CD4-positive, CD25-positive, alpha-beta regulatory T cell (primary cell): ENCODE measurements at regions not wholly inside any gene's neighbourhood (a gene's known extent, or its start where the extent isn't known, plus 50 kb on each side); places are given as distances from the start of the nearest gene placed in this dataset.

ENCODE experiments used
- ATAC-seq, 2 donors: fragments of 150-1000 bp; cut with Tn5 transposase; one replicate each; pipeline ENCODE4 v1.10.0; 2021; ENCODE audit warnings: low read depth in 2 of 2, moderate number of reproducible peaks in 2 of 2, moderate library complexity in 1 of 2
- DNase-seq, 3 donors: peaks; one replicate each; pipeline versions ENCODE4 v3.0.0 to v3.0.0-alpha.2; 2012 to 2022; ENCODE audit warnings: mixed read lengths in 1 of 3
- H3K27ac ChIP-seq: one replicate; pipeline ENCODE4 v1.7.0; 2013; ENCODE audit warnings: mild to moderate bottlenecking, low read length; ENCODE audit not compliant: insufficient read depth, poor library complexity, severe bottlenecking
- H3K27me3 ChIP-seq: one replicate; pipeline ENCODE4 v1.7.0; 2013; ENCODE audit warnings: low read length; ENCODE audit not compliant: control insufficient read depth, insufficient read depth
- H3K36me3 ChIP-seq: one replicate; pipeline ENCODE4 v1.7.0; 2013; ENCODE audit warnings: mild to moderate bottlenecking, low read length, moderate library complexity; ENCODE audit not compliant: control insufficient read depth, insufficient read depth
- H3K4me1 ChIP-seq: 2 replicates; pipeline ENCODE4 v1.7.0; 2013; ENCODE audit warnings: mild to moderate bottlenecking, low read length; ENCODE audit not compliant: insufficient read depth, control insufficient read depth, poor library complexity, severe bottlenecking
- H3K4me3 ChIP-seq: one replicate; pipeline ENCODE4 v1.7.0; 2013; ENCODE audit warnings: low read depth, mild to moderate bottlenecking, low read length, moderate library complexity
- H3K9me3 ChIP-seq, 2 experiments: 1 replicate in 1 of 2; 2 replicates in 1 of 2; pipeline ENCODE4 v1.7.0; 2013; ENCODE audit warnings: low read length in 2 of 2, mild to moderate bottlenecking in 1 of 2, moderate library complexity in 1 of 2; ENCODE audit not compliant: control insufficient read depth in 2 of 2
- H3K27ac Mint-ChIP-seq, 3 donors: one replicate each; pipeline ENCODE4 v1.8.0; 2020 to 2022; ENCODE audit warnings: mild to moderate bottlenecking in 3 of 3, mixed read lengths in 3 of 3, moderate library complexity in 2 of 3
- H3K27me3 Mint-ChIP-seq: one replicate; pipeline ENCODE4 v1.8.0; 2022; ENCODE audit warnings: mild to moderate bottlenecking, mixed read lengths
- H3K36me3 Mint-ChIP-seq: one replicate; pipeline ENCODE4 v1.8.0; 2020; ENCODE audit warnings: mixed read lengths
- H3K4me1 Mint-ChIP-seq, 4 donors: one replicate each; pipeline ENCODE4 v1.8.0; 2020 to 2022; ENCODE audit warnings: mixed read lengths in 4 of 4, mild to moderate bottlenecking in 1 of 4
- H3K4me3 Mint-ChIP-seq, 4 donors: one replicate each; pipeline ENCODE4 v1.8.0; 2020 to 2022; ENCODE audit warnings: mild to moderate bottlenecking in 4 of 4, mixed read lengths in 4 of 4, moderate library complexity in 3 of 4
- H3K9me3 Mint-ChIP-seq, 7 donors: one replicate each; pipeline ENCODE4 v1.8.0; 2020 to 2022; ENCODE audit warnings: mixed read lengths in 7 of 7, mild to moderate bottlenecking in 3 of 7, moderate library complexity in 2 of 7

DNA sequence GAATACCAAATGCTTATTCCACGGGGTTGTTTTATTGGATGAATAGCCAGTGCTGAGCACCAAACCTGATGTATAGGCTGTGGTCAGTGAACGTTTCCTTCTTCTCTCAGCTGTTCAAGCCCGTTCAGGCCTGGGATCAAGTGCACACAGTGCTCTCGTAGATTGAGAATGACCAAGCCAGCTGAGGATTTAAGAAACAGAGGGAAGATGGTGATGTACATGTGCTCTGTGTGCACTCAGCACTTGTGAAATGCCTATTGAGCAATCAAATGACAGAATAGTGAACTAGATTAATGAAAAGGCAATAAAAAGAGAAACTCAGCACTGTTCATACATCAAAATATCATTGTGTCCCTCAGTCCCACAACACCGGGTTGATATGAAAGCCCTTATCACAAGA, 302.5 kb downstream of the BMPER start:
- H3K4me1 Mint-ChIP-seq = no peaks in the 10 kb centered on the region
- ATAC-seq (no peak), DNase-seq (no peak)
- H3K9me3 Mint-ChIP-seq = peaks cover 0 to 4% (median 0%) of the 10 kb centered on the region in 7 donors
- Histone ChIP-seq H3K9me3 (peaks cover 0 to 4% of the 10 kb centered on the region in 2 experiments), H3K4me1 (no peaks in the 10 kb centered on the region), H3K27ac (no peak overlapping the region), H3K27me3 (no peaks in the 10 kb centered on the region), H3K4me3 (no peak overlapping the region), H3K36me3 (no peaks in the 10 kb centered on the region)
- no peak overlapping the region for H3K27ac Mint-ChIP-seq
- no peak overlapping the region for H3K4me3 Mint-ChIP-seq
- H3K27me3 Mint-ChIP-seq = no peaks in the 10 kb centered on the region
- H3K36me3 Mint-ChIP-seq = no peaks in the 10 kb centered on the region

GRCh38 chr7:34208878-34209621, 303.7 kb downstream of the BMPER start:
- H3K9me3 ChIP-seq = peaks cover 0 to 4% of the 10 kb centered on the region in 2 experiments
- no peak overlapping the region for H3K4me3 ChIP-seq
- Mint-ChIP-seq H3K4me1 (no peaks in the 10 kb centered on the region), H3K36me3 (no peaks in the 10 kb centered on the region), H3K9me3 (peaks cover 0 to 4% (median 0%) of the 10 kb centered on the region in 7 donors), H3K4me3 (no peak overlapping the region), H3K27me3 (no peaks in the 10 kb centered on the region), H3K27ac (no peak overlapping the region)
- DNase-seq (no peak), ATAC-seq (no peak)
- H3K27ac ChIP-seq = no peak overlapping the region
- no peaks in the 10 kb centered on the region for H3K4me1 ChIP-seq
- H3K36me3 ChIP-seq = no peaks in the 10 kb centered on the region
- no peaks in the 10 kb centered on the region for H3K27me3 ChIP-seq

- DNase-seq = no peak
- H3K27ac Mint-ChIP-seq = no peak overlapping the region
- no peaks in the 10 kb centered on the region for H3K36me3 ChIP-seq
- H3K27ac ChIP-seq = no peak overlapping the region
- H3K27me3 Mint-ChIP-seq = no peaks in the 10 kb centered on the region
- no peaks in the 10 kb centered on the region for H3K4me1 ChIP-seq
- no peak overlapping the region for H3K4me3 Mint-ChIP-seq
- no peak for ATAC-seq
- no peaks in the 10 kb centered on the region for H3K36me3 Mint-ChIP-seq
- no peaks in the 10 kb centered on the region for H3K4me1 Mint-ChIP-seq
- H3K9me3 ChIP-seq = peaks cover 0 to 4% of the 10 kb centered on the region in 2 experiments
- peaks cover 0 to 4% (median 3%) of the 10 kb centered on the region in 7 donors for H3K9me3 Mint-ChIP-seq
- H3K27me3 ChIP-seq = no peaks in the 10 kb centered on the region
- H3K4me3 ChIP-seq = no peak overlapping the region
Observed at GRCh38 chr7:34211018-34211417, 305.7 kb downstream of the BMPER start.

DNA sequence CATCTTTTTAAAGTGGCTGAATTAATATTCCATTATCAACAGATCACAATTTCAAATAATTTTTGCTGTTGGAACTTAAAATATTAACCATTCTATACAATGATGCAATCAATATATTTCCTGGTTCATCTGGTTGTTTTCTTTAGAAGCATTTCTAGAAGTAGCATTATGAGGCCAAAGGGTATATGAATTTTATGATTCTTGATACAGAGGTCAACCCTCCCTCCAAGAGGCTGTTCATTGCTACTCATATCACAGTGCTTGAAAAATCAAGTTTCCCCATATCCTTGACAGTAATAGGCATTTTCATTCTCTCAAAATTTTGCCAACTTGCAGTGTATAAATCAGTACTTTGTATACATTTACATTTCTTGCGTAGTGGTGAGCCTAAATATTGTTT, 312.6 kb downstream of the BMPER start:
- H3K27me3 ChIP-seq = no peaks in the 10 kb centered on the region
- Mint-ChIP-seq H3K9me3 (peaks cover 0 to 4% (median 3%) of the 10 kb centered on the region in 7 donors), H3K27me3 (no peaks in the 10 kb centered on the region), H3K4me1 (no peaks in the 10 kb centered on the region), H3K4me3 (no peak overlapping the region), H3K36me3 (no peaks in the 10 kb centered on the region), H3K27ac (no peak overlapping the region)
- ATAC-seq (no peak), DNase-seq (no peak)
- no peaks in the 10 kb centered on the region for H3K36me3 ChIP-seq
- H3K9me3 ChIP-seq = no peaks in the 10 kb centered on the region
- H3K27ac ChIP-seq = no peak overlapping the region
- H3K4me3 ChIP-seq = no peak overlapping the region
- no peaks in the 10 kb centered on the region for H3K4me1 ChIP-seq

- H3K27me3 ChIP-seq = no peaks in the 10 kb centered on the region
- ATAC-seq (no peak), DNase-seq (no peak)
- no peaks in the 10 kb centered on the region for H3K27me3 Mint-ChIP-seq
- peaks cover 0 to 4% (median 3%) of the 10 kb centered on the region in 7 donors for H3K9me3 Mint-ChIP-seq
- no peaks in the 10 kb centered on the region for H3K36me3 ChIP-seq
- no peak overlapping the region for H3K27ac Mint-ChIP-seq
- no peaks in the 10 kb centered on the region for H3K4me1 ChIP-seq
- no peak overlapping the region for H3K4me3 ChIP-seq
- H3K36me3 Mint-ChIP-seq = no peaks in the 10 kb centered on the region
- H3K9me3 ChIP-seq = no peaks in the 10 kb centered on the region
- H3K4me3 Mint-ChIP-seq = no peak overlapping the region
- H3K4me1 Mint-ChIP-seq = no peaks in the 10 kb centered on the region
- no peak overlapping the region for H3K27ac ChIP-seq
Observed at GRCh38 chr7:34219153-34219718, 313.9 kb downstream of the BMPER start.

DNA sequence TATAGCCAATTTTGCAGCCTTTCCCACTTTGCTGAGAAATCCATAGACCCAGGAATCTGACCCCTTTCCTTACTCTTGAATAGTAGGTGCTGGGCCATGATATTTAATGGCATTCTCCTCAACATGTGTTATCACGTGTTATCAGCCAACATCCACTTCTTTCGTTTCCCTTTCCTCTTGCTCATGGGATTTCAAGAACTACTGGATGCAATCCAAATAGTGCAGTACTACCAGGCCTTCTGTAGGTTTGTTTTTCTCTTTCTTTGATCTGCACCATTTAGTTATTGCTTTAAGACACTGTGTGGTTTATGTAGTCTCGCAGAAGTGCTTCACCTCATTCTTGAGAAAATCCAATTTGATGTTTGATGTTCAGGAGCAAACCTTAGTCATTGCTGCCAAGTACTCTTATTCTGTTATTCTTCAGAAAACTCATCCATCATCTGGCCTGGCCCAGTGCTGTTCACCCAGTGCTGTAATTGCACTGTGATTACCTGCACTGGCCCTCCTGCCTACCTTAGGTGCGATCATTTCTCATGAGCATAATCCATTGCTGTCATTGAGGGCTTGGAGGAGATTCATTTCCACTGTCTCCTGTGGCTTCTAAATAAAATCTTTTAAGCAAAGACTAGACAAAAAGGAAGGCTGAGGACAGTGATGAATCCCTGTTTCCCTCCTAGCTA, 315.3 kb downstream of the BMPER start:
- Histone ChIP-seq H3K36me3 (no peaks in the 10 kb centered on the region), H3K9me3 (no peaks in the 10 kb centered on the region), H3K4me1 (no peaks in the 10 kb centered on the region), H3K27me3 (no peaks in the 10 kb centered on the region), H3K27ac (no peak overlapping the region), H3K4me3 (no peak overlapping the region)
- Mint-ChIP-seq H3K9me3 (peaks cover 0 to 4% (median 1%) of the 10 kb centered on the region in 7 donors), H3K4me1 (no peaks in the 10 kb centered on the region), H3K4me3 (no peak overlapping the region), H3K27me3 (no peaks in the 10 kb centered on the region), H3K36me3 (no peaks in the 10 kb centered on the region), H3K27ac (no peak overlapping the region)
- ATAC-seq = no peak
- DNase-seq = no peak

DNA sequence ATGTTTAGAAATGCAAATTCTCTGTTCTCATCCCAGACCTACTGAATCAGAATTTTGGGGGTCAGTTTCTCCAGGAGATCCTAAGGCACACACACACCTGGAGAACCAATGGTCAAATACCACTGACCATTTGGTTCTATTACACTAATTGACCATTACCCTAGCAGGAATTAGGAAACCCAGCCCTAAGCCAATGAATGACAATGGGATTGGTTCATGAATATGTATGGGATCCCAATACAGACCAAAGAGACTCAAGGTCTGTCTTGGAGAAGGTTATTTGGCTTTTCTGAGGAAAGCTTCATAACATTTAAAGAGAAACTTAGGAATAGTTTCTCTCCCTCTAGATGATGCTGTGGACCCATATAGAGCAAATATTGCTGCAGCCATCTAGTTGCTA, 317.0 kb downstream of the BMPER start:
- peaks cover 0 to 9% (median 0%) of the 10 kb centered on the region in 7 donors for H3K9me3 Mint-ChIP-seq
- no peaks in the 10 kb centered on the region for H3K9me3 ChIP-seq
- no peak overlapping the region for H3K27ac ChIP-seq
- no peaks in the 10 kb centered on the region for H3K36me3 ChIP-seq
- H3K4me3 Mint-ChIP-seq = no peak overlapping the region
- H3K4me1 Mint-ChIP-seq = no peaks in the 10 kb centered on the region
- ATAC-seq (no peak), DNase-seq (no peak)
- H3K27me3 ChIP-seq = no peaks in the 10 kb centered on the region
- no peaks in the 10 kb centered on the region for H3K4me1 ChIP-seq
- H3K36me3 Mint-ChIP-seq = no peaks in the 10 kb centered on the region
- no peak overlapping the region for H3K27ac Mint-ChIP-seq
- no peak overlapping the region for H3K4me3 ChIP-seq
- H3K27me3 Mint-ChIP-seq = no peaks in the 10 kb centered on the region
